WTC11 (cell line): ENCODE measurements at regions not wholly inside any gene's neighbourhood (a gene's known extent, or its start where the extent isn't known, plus 50 kb on each side); places are given as distances from the start of the nearest gene placed in this dataset.

Source experiments
- ATAC-seq: fragments of 200-7000 bp; cut with Tn5 transposase; 2 replicates; pipeline ENCODE4 v1.10.0; 2021; ENCODE audit warnings: mild to moderate bottlenecking, moderate library complexity
- CTCF ChIA-PET: fragments of 300-600 bp; sonication (Branson Sonifier 250); formaldehyde crosslinking; loops from one replicate; lab custom pipeline; 2021; ENCODE audit warnings: antibody characterized with exemption; lab: Charles Lee
- POLR2A ChIA-PET: fragments of 350-600 bp; sonication (Branson Sonifier 250); formaldehyde crosslinking; loops from one replicate; lab custom pipeline; 2021; ENCODE audit warnings: antibody characterized with exemption; lab: Charles Lee
- DNase-seq: peaks from one replicate; pipeline ENCODE4 v3.0.0; 2021; ENCODE audit warnings: low spot score
- H3K27ac Mint-ChIP-seq: 2 replicates; pipeline ENCODE4 v1.8.0; 2021; ENCODE audit warnings: mixed read lengths
- H3K27me3 Mint-ChIP-seq: 2 replicates; pipeline ENCODE4 v1.8.0; 2021; ENCODE audit warnings: low read depth, mild to moderate bottlenecking, moderate library complexity, mixed read lengths
- H3K36me3 Mint-ChIP-seq: 2 replicates; pipeline ENCODE4 v1.8.0; 2021; ENCODE audit warnings: mixed read lengths
- H3K4me1 Mint-ChIP-seq: 2 replicates; pipeline ENCODE4 v1.8.0; 2022; ENCODE audit warnings: mixed read lengths
- H3K4me3 Mint-ChIP-seq: 2 replicates; pipeline ENCODE4 v1.8.0; 2021; ENCODE audit warnings: mild to moderate bottlenecking, moderate library complexity, mixed read lengths
- H3K9me3 Mint-ChIP-seq: 2 replicates; pipeline ENCODE4 v1.8.0; 2021; ENCODE audit warnings: mixed read lengths
- AFF4 ChIP-seq: sonication (generic); formaldehyde crosslinking; IDR thresholded peaks from 2 replicates; pipeline ENCODE4 v1.8.1; 2023; ENCODE audit warnings: mild to moderate bottlenecking, missing genetic modification reagents, borderline replicate concordance
- AR ChIP-seq: fragments of 250-450 bp; sonication (Bioruptor Pico); IDR thresholded peaks from 2 replicates; pipeline ENCODE4 v1.9.0; 2021; ENCODE audit warnings: mild to moderate bottlenecking
- ATF6 ChIP-seq: sonication (generic); formaldehyde crosslinking; IDR thresholded peaks from 2 replicates; pipeline ENCODE4 v1.8.1; 2023; ENCODE audit warnings: mild to moderate bottlenecking, missing genetic modification reagents
- CREB1 ChIP-seq: sonication (generic); formaldehyde crosslinking; IDR thresholded peaks from 2 replicates; pipeline ENCODE4 v1.8.0; 2023; ENCODE audit warnings: mild to moderate bottlenecking, missing genetic modification reagents
- GABPB1 ChIP-seq: sonication (generic); formaldehyde crosslinking; IDR thresholded peaks from 2 replicates; pipeline ENCODE4 v1.8.1; 2023; ENCODE audit warnings: mild to moderate bottlenecking, missing genetic modification reagents
- IRF1 ChIP-seq: sonication (generic); formaldehyde crosslinking; IDR thresholded peaks from 2 replicates; pipeline ENCODE4 v1.8.0; 2023; ENCODE audit warnings: missing genetic modification reagents
- KAT7 ChIP-seq: sonication (generic); formaldehyde crosslinking; IDR thresholded peaks from 2 replicates; pipeline ENCODE4 v1.8.1; 2023; ENCODE audit warnings: missing genetic modification reagents, mild to moderate bottlenecking, borderline replicate concordance
- TCF7 ChIP-seq: sonication (generic); formaldehyde crosslinking; IDR thresholded peaks from 2 replicates; pipeline ENCODE4 v1.8.0; 2022; ENCODE audit warnings: mild to moderate bottlenecking, low read depth, missing genetic modification reagents, moderate library complexity
- TEAD4 ChIP-seq: sonication (generic); formaldehyde crosslinking; IDR thresholded peaks from 2 replicates; pipeline ENCODE4 v1.8.0; 2022; ENCODE audit warnings: mild to moderate bottlenecking, missing genetic modification reagents
- USF1 ChIP-seq: sonication (generic); formaldehyde crosslinking; IDR thresholded peaks from 2 replicates; pipeline ENCODE4 v1.8.0; 2022; ENCODE audit warnings: mild to moderate bottlenecking, missing genetic modification reagents
- ZSCAN18 ChIP-seq: fragments of 250-450 bp; sonication (Bioruptor Pico); IDR thresholded peaks from 2 replicates; pipeline ENCODE4 v2.1.2; 2022; ENCODE audit warnings: mild to moderate bottlenecking, moderate library complexity
- TF ChIP-seq, protein P1 (sequence below): fragments of 200-600 bp; IDR thresholded peaks from 2 replicates; pipeline ENCODE4 v1.8.0; 2022; ENCODE audit warnings: antibody characterized with exemption
- TF ChIP-seq, protein P2 (sequence below): sonication (generic); formaldehyde crosslinking; IDR thresholded peaks from 2 replicates; pipeline ENCODE4 v1.8.1; 2023; ENCODE audit warnings: mild to moderate bottlenecking, missing genetic modification reagents, moderate library complexity
- TF ChIP-seq, protein P3 (sequence below): sonication (generic); formaldehyde crosslinking; conservative IDR thresholded peaks from 2 replicates; pipeline ENCODE4 v1.8.1; 2023; ENCODE audit warnings: mild to moderate bottlenecking, low read depth, missing genetic modification reagents, moderate library complexity

GRCh38 chr7:12783421-12784095 lies 96.1 kb downstream of the ARL4A start:
- ChIA-PET POLR2A (interaction anchor here (0.7 kb wide), 1 partner anchor 208 kb away, joined by 4 read pairs; no protein-coding TSS in a partner anchor), CTCF (no interaction called here)
- no peaks in the 10 kb centered on the region for H3K9me3 Mint-ChIP-seq
- no peaks in the 10 kb centered on the region for H3K4me1 Mint-ChIP-seq
- no peaks in the 10 kb centered on the region for H3K27me3 Mint-ChIP-seq
- no peaks in the 10 kb centered on the region for H3K36me3 Mint-ChIP-seq
- no peak overlapping the region for H3K4me3 Mint-ChIP-seq
- ATAC-seq = no peak
- H3K27ac Mint-ChIP-seq = no peak overlapping the region
- TF ChIP-seq, protein P1, sequence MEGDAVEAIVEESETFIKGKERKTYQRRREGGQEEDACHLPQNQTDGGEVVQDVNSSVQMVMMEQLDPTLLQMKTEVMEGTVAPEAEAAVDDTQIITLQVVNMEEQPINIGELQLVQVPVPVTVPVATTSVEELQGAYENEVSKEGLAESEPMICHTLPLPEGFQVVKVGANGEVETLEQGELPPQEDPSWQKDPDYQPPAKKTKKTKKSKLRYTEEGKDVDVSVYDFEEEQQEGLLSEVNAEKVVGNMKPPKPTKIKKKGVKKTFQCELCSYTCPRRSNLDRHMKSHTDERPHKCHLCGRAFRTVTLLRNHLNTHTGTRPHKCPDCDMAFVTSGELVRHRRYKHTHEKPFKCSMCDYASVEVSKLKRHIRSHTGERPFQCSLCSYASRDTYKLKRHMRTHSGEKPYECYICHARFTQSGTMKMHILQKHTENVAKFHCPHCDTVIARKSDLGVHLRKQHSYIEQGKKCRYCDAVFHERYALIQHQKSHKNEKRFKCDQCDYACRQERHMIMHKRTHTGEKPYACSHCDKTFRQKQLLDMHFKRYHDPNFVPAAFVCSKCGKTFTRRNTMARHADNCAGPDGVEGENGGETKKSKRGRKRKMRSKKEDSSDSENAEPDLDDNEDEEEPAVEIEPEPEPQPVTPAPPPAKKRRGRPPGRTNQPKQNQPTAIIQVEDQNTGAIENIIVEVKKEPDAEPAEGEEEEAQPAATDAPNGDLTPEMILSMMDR = no peak
- no peak for TF ChIP-seq CREB1 (CRISPR knock-in tag)
- TF ChIP-seq, protein P2, sequence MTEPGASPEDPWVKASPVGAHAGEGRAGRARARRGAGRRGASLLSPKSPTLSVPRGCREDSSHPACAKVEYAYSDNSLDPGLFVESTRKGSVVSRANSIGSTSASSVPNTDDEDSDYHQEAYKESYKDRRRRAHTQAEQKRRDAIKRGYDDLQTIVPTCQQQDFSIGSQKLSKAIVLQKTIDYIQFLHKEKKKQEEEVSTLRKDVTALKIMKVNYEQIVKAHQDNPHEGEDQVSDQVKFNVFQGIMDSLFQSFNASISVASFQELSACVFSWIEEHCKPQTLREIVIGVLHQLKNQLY (CRISPR knock-in tag) = no peak
- TF ChIP-seq USF1 (CRISPR knock-in tag) = no peak
- TF ChIP-seq KAT7 (CRISPR knock-in tag) = no peak
- no peak for TF ChIP-seq TCF7 (CRISPR knock-in tag)
- no peak for TF ChIP-seq ATF6 (CRISPR knock-in tag)
- TF ChIP-seq GABPB1 (CRISPR knock-in tag) = no peak
- TF ChIP-seq, protein P3, sequence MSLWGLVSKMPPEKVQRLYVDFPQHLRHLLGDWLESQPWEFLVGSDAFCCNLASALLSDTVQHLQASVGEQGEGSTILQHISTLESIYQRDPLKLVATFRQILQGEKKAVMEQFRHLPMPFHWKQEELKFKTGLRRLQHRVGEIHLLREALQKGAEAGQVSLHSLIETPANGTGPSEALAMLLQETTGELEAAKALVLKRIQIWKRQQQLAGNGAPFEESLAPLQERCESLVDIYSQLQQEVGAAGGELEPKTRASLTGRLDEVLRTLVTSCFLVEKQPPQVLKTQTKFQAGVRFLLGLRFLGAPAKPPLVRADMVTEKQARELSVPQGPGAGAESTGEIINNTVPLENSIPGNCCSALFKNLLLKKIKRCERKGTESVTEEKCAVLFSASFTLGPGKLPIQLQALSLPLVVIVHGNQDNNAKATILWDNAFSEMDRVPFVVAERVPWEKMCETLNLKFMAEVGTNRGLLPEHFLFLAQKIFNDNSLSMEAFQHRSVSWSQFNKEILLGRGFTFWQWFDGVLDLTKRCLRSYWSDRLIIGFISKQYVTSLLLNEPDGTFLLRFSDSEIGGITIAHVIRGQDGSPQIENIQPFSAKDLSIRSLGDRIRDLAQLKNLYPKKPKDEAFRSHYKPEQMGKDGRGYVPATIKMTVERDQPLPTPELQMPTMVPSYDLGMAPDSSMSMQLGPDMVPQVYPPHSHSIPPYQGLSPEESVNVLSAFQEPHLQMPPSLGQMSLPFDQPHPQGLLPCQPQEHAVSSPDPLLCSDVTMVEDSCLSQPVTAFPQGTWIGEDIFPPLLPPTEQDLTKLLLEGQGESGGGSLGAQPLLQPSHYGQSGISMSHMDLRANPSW (CRISPR knock-in tag) = no peak
- no peak for TF ChIP-seq ZSCAN18
- TF ChIP-seq AFF4 (CRISPR knock-in tag) = no peak
- TF ChIP-seq IRF1 (CRISPR knock-in tag) = no peak
- no peak for TF ChIP-seq TEAD4
- no peak for TF ChIP-seq AR
- no peak for DNase-seq
